Keratinocyte (primary cell): ENCODE measurements at regions not wholly inside any gene's neighbourhood (a gene's known extent, or its start where the extent isn't known, plus 50 kb on each side); places are given as distances from the start of the nearest gene placed in this dataset.

Experiments
- DNase-seq: peaks from one replicate; pipeline ENCODE4 v3.0.0-alpha.2; 2011; ENCODE audit warnings: low read depth, missing footprints, low spot score
- FAIRE-seq: peaks from 2 replicates; lab custom pipeline; 2011; peaks lifted over from hg19 to GRCh38; lab: Jason Lieb, UNC
- H2AFZ ChIP-seq: 2 replicates; pipeline ENCODE4 v1.6.0; 2012; ENCODE audit warnings: low read length, control low read depth, inconsistent platforms; ENCODE audit not compliant: control insufficient read depth
- H3K27ac ChIP-seq: 2 replicates; pipeline ENCODE4 v1.5.1; 2011; ENCODE audit warnings: low read length; ENCODE audit not compliant: control insufficient read depth, insufficient read depth
- H3K27me3 ChIP-seq: 3 replicates; pipeline ENCODE4 v1.6.0; 2011; ENCODE audit warnings: low read length; ENCODE audit not compliant: control insufficient read depth, insufficient read depth; ENCODE audit errors: extremely low read depth
- H3K36me3 ChIP-seq, 2 experiments: 2 replicates in 1 of 2; 3 replicates in 1 of 2; pipeline ENCODE4 v1.5.1; 2011; ENCODE audit warnings: low read length in 2 of 2, mild to moderate bottlenecking in 1 of 2; ENCODE audit not compliant: control insufficient read depth in 2 of 2, insufficient read depth in 2 of 2; ENCODE audit errors: extremely low read depth in 1 of 2
- H3K4me1 ChIP-seq: 3 replicates; pipeline ENCODE4 v1.5.1; 2011; ENCODE audit warnings: low read length; ENCODE audit not compliant: control insufficient read depth, insufficient read depth; ENCODE audit errors: extremely low read depth
- H3K4me2 ChIP-seq: 3 replicates; pipeline ENCODE4 v1.6.0; 2011; ENCODE audit warnings: low read depth, low read length; ENCODE audit not compliant: control insufficient read depth, insufficient read depth; ENCODE audit errors: extremely low read depth
- H3K4me3 ChIP-seq, 3 experiments: fragments of 200-600 bp in 1 of 3; sonication (generic) in 1 of 3; 2 replicates in 2 of 3; 3 replicates in 1 of 3; pipeline ENCODE4 v1.5.1; 2011 to 2016; ENCODE audit warnings: low read length in 3 of 3, mild to moderate bottlenecking in 3 of 3, control low read depth in 2 of 3, inconsistent platforms in 1 of 3, low read depth in 1 of 3, mixed read lengths in 1 of 3, mixed run types in 1 of 3, moderate library complexity in 1 of 3; ENCODE audit not compliant: control insufficient read depth in 2 of 3, insufficient read depth in 2 of 3; ENCODE audit errors: extremely low read depth in 1 of 3
- H3K79me2 ChIP-seq: 2 replicates; pipeline ENCODE4 v1.6.0; 2012; ENCODE audit warnings: low read length; ENCODE audit not compliant: control insufficient read depth, insufficient read depth
- H3K9ac ChIP-seq: 3 replicates; pipeline ENCODE4 v1.6.0; 2011; ENCODE audit warnings: low read length; ENCODE audit not compliant: control insufficient read depth, insufficient read depth; ENCODE audit errors: extremely low read depth
- H3K9me1 ChIP-seq: 3 replicates; pipeline ENCODE4 v1.6.0; 2011; ENCODE audit warnings: low read length; ENCODE audit not compliant: control insufficient read depth, insufficient read depth; ENCODE audit errors: extremely low read depth
- H3K9me3 ChIP-seq: 2 replicates; pipeline ENCODE4 v1.5.1; 2012; ENCODE audit warnings: low read depth, low read length; ENCODE audit not compliant: control insufficient read depth
- H4K20me1 ChIP-seq: 3 replicates; pipeline ENCODE4 v1.6.0; 2011; ENCODE audit warnings: low read length; ENCODE audit not compliant: control insufficient read depth, insufficient read depth; ENCODE audit errors: extremely low read depth
- CTCF ChIP-seq, 3 experiments: IDR thresholded peaks in 1 of 3; conservative IDR thresholded peaks in 1 of 3; optimal IDR thresholded peaks in 1 of 3; 2 replicates in 2 of 3; 3 replicates in 1 of 3; pipeline versions ENCODE3 to v1.5.1; 2011; ENCODE audit warnings: low read length in 3 of 3, mild to moderate bottlenecking in 3 of 3, moderate library complexity in 2 of 3, control low read depth in 1 of 3, inconsistent platforms in 1 of 3; ENCODE audit not compliant: insufficient read depth in 2 of 3; ENCODE audit errors: extremely low read depth in 1 of 3
- EZH2 ChIP-seq: IDR thresholded peaks from one replicate; pipeline ENCODE4 v1.6.1; 2012; ENCODE audit warnings: inconsistent platforms, mild to moderate bottlenecking, low read length, moderate library complexity
- dilution Hi-C: fragments of 300-500 bp; cut with MboI; formaldehyde crosslinking; loops from one replicate; pipeline ENCODE4 v1.7.0; 2020; ENCODE audit warnings: low sequenced_read_pairs; ENCODE audit not compliant: extremely low pct_ligation_motif_present

- H3K4me2 ChIP-seq = no peak overlapping the region
- no peaks in the 10 kb centered on the region for H3K9me1 ChIP-seq
- H3K4me3 ChIP-seq = no peak overlapping the region
- no peaks in the 10 kb centered on the region for H3K4me1 ChIP-seq
- FAIRE-seq (no peak), DNase-seq (no peak)
- H3K9ac ChIP-seq = no peak overlapping the region
- H3K79me2 ChIP-seq = no peaks in the 10 kb centered on the region
- H3K27me3 ChIP-seq = no peaks in the 10 kb centered on the region
- no peak overlapping the region for H3K27ac ChIP-seq
- no peaks in the 10 kb centered on the region for H3K9me3 ChIP-seq
- no peaks in the 10 kb centered on the region for H4K20me1 ChIP-seq
- H2AFZ ChIP-seq = no peak overlapping the region
- dilution Hi-C loops = no loop called here
- no peaks in the 10 kb centered on the region for H3K36me3 ChIP-seq
- TF ChIP-seq EZH2 = no peak
Observed at GRCh38 chr7:38002689-38003088, 82.2 kb downstream of the EPDR1 start.

- H3K27me3 ChIP-seq = no peaks in the 10 kb centered on the region
- H3K4me3 ChIP-seq = no peak overlapping the region
- H3K9me1 ChIP-seq = no peaks in the 10 kb centered on the region
- DNase-seq (no peak), FAIRE-seq (no peak)
- H3K27ac ChIP-seq = no peak overlapping the region
- dilution Hi-C loops = no loop called here
- H3K9me3 ChIP-seq = no peaks in the 10 kb centered on the region
- no peak overlapping the region for H2AFZ ChIP-seq
- H3K36me3 ChIP-seq = no peaks in the 10 kb centered on the region
- no peaks in the 10 kb centered on the region for H3K79me2 ChIP-seq
- no peaks in the 10 kb centered on the region for H3K4me1 ChIP-seq
- H4K20me1 ChIP-seq = no peaks in the 10 kb centered on the region
- H3K4me2 ChIP-seq = no peak overlapping the region
- no peak overlapping the region for H3K9ac ChIP-seq
- no peak for TF ChIP-seq CTCF (optimal IDR thresholded peaks at IDR 0.05 in 1 of 3, IDR thresholded peaks at IDR 0.05 in 1 of 3, conservative IDR thresholded peaks at IDR 0.05 in 1 of 3; ENCODE audit: extremely low read depth in 1 of 3, insufficient read depth in 2 of 3, low read length in 3 of 3)
- no peak for TF ChIP-seq EZH2
Observed at GRCh38 chr7:38006559-38006958, 86.1 kb downstream of the EPDR1 start.

GRCh38 chr7:38007096-38007495 is 86.7 kb downstream of the EPDR1 start:
- no peak overlapping the region for H2AFZ ChIP-seq
- no peaks in the 10 kb centered on the region for H3K4me1 ChIP-seq
- no peak for FAIRE-seq
- no peak overlapping the region for H3K27ac ChIP-seq
- no peaks in the 10 kb centered on the region for H3K79me2 ChIP-seq
- H4K20me1 ChIP-seq = no peaks in the 10 kb centered on the region
- H3K9me3 ChIP-seq = no peaks in the 10 kb centered on the region
- no peaks in the 10 kb centered on the region for H3K36me3 ChIP-seq
- TF ChIP-seq CTCF (optimal IDR thresholded peaks at IDR 0.05 in 1 of 3, IDR thresholded peaks at IDR 0.05 in 1 of 3, conservative IDR thresholded peaks at IDR 0.05 in 1 of 3; ENCODE audit: extremely low read depth in 1 of 3, insufficient read depth in 2 of 3, low read length in 3 of 3) = no peak
- TF ChIP-seq EZH2 = no peak
- dilution Hi-C loops = no loop called here
- no peaks in the 10 kb centered on the region for H3K27me3 ChIP-seq
- H3K9me1 ChIP-seq = no peaks in the 10 kb centered on the region
- no peak overlapping the region for H3K4me3 ChIP-seq
- no peak overlapping the region for H3K9ac ChIP-seq
- DNase-seq = no peak
- no peak overlapping the region for H3K4me2 ChIP-seq
